ENCODE measurements at regions not wholly inside any gene's neighbourhood (a gene's known extent, or its start where the extent isn't known, plus 50 kb on each side); places are given as distances from the start of the nearest gene placed in this dataset.

DNA sequence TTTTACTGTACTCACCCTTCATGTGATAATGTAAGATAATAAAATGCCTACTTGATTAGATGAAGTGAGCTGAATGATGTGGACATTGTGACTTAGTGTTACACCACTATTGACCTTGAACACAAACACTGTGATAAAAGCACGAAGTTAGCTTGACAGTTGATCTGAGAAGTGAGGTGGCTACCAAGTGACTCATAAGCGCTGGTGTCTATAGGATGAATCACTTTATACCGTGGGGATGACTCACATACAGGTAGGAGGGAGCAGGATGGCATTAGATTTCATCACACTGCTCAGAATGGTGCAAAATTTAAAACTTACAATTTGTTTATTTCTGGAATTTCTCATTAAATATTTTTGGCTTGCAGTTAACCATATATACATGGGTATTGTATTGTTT lies 174.7 kb upstream of the CNTN3 start:
- TF ChIP-seq, protein P1, sequence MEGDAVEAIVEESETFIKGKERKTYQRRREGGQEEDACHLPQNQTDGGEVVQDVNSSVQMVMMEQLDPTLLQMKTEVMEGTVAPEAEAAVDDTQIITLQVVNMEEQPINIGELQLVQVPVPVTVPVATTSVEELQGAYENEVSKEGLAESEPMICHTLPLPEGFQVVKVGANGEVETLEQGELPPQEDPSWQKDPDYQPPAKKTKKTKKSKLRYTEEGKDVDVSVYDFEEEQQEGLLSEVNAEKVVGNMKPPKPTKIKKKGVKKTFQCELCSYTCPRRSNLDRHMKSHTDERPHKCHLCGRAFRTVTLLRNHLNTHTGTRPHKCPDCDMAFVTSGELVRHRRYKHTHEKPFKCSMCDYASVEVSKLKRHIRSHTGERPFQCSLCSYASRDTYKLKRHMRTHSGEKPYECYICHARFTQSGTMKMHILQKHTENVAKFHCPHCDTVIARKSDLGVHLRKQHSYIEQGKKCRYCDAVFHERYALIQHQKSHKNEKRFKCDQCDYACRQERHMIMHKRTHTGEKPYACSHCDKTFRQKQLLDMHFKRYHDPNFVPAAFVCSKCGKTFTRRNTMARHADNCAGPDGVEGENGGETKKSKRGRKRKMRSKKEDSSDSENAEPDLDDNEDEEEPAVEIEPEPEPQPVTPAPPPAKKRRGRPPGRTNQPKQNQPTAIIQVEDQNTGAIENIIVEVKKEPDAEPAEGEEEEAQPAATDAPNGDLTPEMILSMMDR (IDR thresholded peaks at IDR 0.05), result no peak
- no peak for TF ChIP-seq POLR2AphosphoS5 (IDR thresholded peaks at IDR 0.05; ENCODE audit: low read depth, low read length)
- no peak for TF ChIP-seq SIN3A (IDR thresholded peaks at IDR 0.05; ENCODE audit: borderline replicate concordance, insufficient read depth, low read depth, low read length)

All from Panc1 (cell line).